Occipital lobe (tissue), 2 donors: ENCODE measurements at regions not wholly inside any gene's neighbourhood (a gene's known extent, or its start where the extent isn't known, plus 50 kb on each side); places are given as distances from the start of the nearest gene placed in this dataset. TPM values are rescaled to one million over a fixed set of nuclear protein-coding genes. Genes with fewer than 3 reads are reported as not detected.
"Not testable (repeated sequence)": the region's sequence is repeated elsewhere in the genome, so short reads cannot be mapped to it uniquely, and the experiment has no call there.

Source experiments
- DNase-seq: peaks from one replicate; lab custom pipeline; 2025; lab: John Stamatoyannopoulos, UW
- small RNA-seq: library from RNA; depleted of rRNA; stranded (forward); fragments of <200 nt; gene quantifications from one replicate; pipeline ENCODE3, GENCODE V24; 2014

DNA sequence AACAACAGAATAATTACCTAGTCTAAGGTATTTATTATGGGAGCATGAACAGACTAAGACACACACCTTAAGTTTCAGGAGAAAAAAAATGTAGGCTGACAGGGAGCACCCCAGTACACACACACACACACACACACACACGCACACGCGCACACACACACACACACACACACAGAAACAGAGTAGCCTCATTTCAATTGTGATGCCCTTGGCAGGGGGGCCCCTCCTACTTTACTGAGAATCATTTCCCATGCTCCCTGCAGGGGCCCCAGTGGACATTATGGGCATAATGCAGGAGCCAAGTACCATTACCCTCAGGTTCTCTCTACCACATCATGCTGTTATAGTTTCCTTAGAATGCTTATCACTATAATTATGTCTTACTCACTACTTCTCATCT, 104.9 kb downstream of the CDC7 start:
- DNase-seq: no peak

- DNase-seq: no peak
Observed at GRCh38 chr1:91606546-91607078, 106.0 kb downstream of the CDC7 start.

GRCh38 chr1:91607686-91608085, 107.0 kb downstream of the CDC7 start:
- DNase-seq: not testable (repeated sequence)

DNA sequence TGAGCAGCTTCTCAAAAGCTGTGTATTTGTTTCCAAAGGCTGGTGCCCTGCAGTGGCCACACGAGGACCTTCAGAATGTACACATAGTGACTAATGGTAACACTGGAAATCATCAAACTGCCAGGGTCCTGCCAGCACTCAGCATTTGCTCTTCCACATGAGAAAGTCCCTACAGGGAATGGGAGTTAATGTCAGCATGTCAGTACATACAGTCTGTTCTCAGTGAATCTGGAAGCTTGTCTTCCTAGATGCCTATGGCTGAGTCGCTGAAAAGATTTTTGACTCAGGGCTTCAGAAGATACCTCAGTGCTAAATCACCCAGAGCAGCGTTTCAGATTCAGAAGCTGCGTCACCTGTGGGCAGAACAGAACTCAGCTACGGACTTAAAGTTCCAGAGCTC, 108.2 kb downstream of the CDC7 start:
- DNase-seq: no peak

- no peak for DNase-seq
Observed at GRCh38 chr1:91609551-91609950, 108.9 kb downstream of the CDC7 start.

DNA sequence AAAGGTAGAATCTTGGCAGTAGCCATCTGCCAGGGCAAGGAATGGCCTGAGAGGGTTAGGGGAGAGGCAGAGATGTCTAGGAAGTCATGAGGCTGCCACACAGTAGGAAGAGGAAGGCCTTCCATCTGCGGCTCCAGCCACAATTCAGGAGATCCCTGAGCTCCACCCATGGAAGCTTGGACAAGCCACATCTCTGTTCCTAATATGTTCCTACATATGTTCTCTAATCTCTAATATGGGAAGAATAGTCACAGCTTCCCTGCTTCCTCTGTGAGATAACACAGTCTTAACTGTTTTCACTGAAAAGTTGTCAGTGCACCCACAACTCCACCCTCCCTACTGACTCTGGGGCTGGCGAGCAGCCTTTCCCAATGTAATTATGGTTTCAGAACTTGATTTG, 109.5 kb downstream of the CDC7 start:
- DNase-seq: no peak

GRCh38 chr1:91610789-91611188, 110.1 kb downstream of the CDC7 start:
- DNase-seq: no peak

DNA sequence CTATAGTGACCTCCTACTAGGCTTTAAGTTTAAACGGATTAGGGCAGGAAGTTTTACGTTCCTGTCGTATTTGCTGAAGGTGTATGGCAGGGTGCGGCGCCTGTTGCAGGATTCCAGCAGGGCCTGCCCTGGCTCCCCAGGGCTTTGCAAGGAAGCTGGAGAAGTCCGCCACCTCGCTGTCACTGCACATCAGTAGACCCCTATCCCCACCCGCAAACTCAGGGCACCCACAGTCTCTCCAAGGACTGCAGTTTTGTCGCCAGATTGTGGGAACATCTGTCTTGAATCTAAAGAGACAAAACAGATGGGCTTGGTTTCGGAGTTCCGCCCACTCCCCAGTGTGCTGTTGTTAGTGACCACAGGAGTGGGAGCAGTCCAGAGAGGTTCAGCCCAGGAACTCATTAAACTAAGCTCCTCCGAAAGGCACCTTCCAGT, 110.8 kb downstream of the CDC7 start:
- DNase-seq: no peak

DNA sequence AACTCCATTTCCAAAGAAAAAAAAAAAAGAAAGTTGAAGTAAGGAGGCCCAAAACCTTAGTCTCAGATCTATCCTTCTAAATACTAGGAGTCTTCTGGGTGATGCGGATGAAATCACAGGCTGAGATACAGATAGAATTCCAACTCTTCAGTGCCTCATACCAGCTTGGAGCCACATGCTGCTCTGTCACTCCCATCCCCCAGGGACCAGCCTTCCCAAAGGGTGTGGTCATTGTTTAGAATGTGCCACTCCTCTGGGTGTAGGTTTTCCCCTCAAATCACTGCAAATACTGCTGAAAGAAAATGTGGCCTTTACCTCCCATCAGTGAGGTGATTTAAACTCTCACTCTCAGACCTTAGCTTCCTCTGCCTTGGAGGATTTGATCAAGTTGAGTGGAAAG, 112.9 kb downstream of the CDC7 start:
- DNase-seq: no peak

GRCh38 chr1:91616712-91617111, 116.1 kb downstream of the CDC7 start:
- DNase-seq: no peak

DNA sequence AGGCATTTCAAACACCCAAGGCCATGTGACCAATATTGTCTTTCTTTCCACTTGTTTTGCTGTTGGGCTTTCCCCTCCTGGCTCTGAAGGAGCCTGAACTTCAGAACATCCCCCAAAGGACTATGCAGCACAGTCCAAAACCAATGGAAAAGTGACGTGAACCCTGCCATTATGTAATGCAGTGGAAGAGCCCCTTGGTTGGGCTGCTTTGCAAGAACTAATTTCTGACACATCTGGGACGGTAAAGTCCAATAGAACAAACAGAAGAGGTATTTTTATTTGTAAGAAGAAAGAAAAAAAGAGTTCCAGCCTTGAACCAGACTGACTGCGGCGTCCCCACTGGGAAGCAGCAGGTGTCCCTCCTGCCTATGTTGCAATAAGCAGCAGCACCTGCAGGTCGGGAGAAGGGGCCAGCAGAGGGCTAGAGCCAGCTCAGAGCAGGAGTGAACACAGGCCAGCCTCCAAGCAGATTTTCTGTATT, 116.7 kb downstream of the CDC7 start:
- DNase-seq: no peak

GRCh38 chr1:91619881-91620280, 119.2 kb downstream of the CDC7 start:
- DNase-seq: no peak

GRCh38 chr1:91621360-91621759, 120.7 kb downstream of the CDC7 start:
- DNase-seq: no peak

- no peak for DNase-seq
Observed at GRCh38 chr1:91621907-91622306, 121.3 kb downstream of the CDC7 start.

DNA sequence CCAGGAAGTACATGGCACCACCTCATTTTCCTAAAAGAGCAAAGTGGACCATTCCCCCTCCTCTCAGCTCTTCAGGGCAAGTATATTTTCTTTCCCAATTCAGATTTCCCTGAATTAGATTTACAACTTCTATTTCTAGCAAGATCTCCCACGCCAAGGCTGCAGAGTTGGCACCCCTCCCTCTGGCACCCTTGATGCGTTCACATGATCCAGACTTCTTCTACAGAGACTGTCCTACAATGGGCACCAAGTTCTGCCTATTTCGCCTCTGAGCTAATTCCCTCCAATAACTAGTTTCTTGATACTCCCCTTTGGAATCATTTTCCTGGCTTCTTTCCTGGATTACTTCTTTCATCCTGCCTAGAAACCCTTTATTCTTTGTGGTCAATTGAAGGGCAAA, 122.0 kb downstream of the CDC7 start:
- peak; percentile 36 for DNase-seq

- no peak for DNase-seq
Observed at GRCh38 chr1:91623020-91623419, 122.4 kb downstream of the CDC7 start.

GRCh38 chr1:91624331-91624730, 123.7 kb downstream of the CDC7 start:
- DNase-seq: no peak

Small RNA genes in the stretch of these regions (small RNA-seq; reads per million reads assigned to genes)
- gene AL714022.1: not detected
